ENCODE measurements at regions not wholly inside any gene's neighbourhood (a gene's known extent, or its start where the extent isn't known, plus 50 kb on each side); places are given as distances from the start of the nearest gene placed in this dataset.

GRCh38 chr20:7437311-7437710 is 502.9 kb downstream of the HAO1 start:
- no peak for TF ChIP-seq POU2F2 (IDR thresholded peaks at IDR 0.05; ENCODE audit: low read depth, low read length)
- no peak for TF ChIP-seq POLR2A (IDR thresholded peaks at IDR 0.05; ENCODE audit: low read depth, low read length)

All from GM12891 (cell line).